HEK293T (cell line): ENCODE measurements at regions not wholly inside any gene's neighbourhood (a gene's known extent, or its start where the extent isn't known, plus 50 kb on each side); places are given as distances from the start of the nearest gene placed in this dataset.

Experiments used
- FOXM1 ChIP-seq: fragments of 450-650 bp; IDR thresholded peaks from 2 replicates; pipeline ENCODE4 v1.6.1; 2017; ENCODE audit warnings: mild to moderate bottlenecking, borderline replicate concordance
- NFRKB ChIP-seq: fragments of 450-650 bp; IDR thresholded peaks from 2 replicates; pipeline ENCODE4 v1.6.1; 2016; ENCODE audit warnings: mild to moderate bottlenecking, moderate library complexity
- PKNOX1 ChIP-seq: fragments of 450-650 bp; IDR thresholded peaks from 2 replicates; pipeline ENCODE4 v1.6.1; 2016
- SP1 ChIP-seq: fragments of 450-650 bp; IDR thresholded peaks from 2 replicates; pipeline ENCODE4 v1.6.1; 2017
- ZNF384 ChIP-seq: fragments of 450-650 bp; IDR thresholded peaks from 2 replicates; pipeline ENCODE4 v1.6.1; 2016

GRCh38 chr9:29449306-29449705 lies 1876.0 kb upstream of the C9orf72 start:
- no peak for TF ChIP-seq PKNOX1
- no peak for TF ChIP-seq NFRKB
- no peak for TF ChIP-seq FOXM1
- TF ChIP-seq SP1, result no peak
- TF ChIP-seq ZNF384, result no peak
